ENCODE measurements at regions not wholly inside any gene's neighbourhood (a gene's known extent, or its start where the extent isn't known, plus 50 kb on each side); places are given as distances from the start of the nearest gene placed in this dataset.

- no peak for TF ChIP-seq SP1 (CRISPR knock-in tag; conservative IDR thresholded peaks at IDR 0.05)
- TF ChIP-seq ZNF416 (CRISPR knock-in tag; IDR thresholded peaks at IDR 0.05) = no peak
- no peak for TF ChIP-seq ATF3 (CRISPR knock-in tag; conservative IDR thresholded peaks at IDR 0.05)
These were observed 378.2 kb downstream of the NXPE2 start for GRCh38 chr11:115056514-115056913.

Measured in WTC11 (cell line).